ENCODE measurements at regions not wholly inside any gene's neighbourhood (a gene's known extent, or its start where the extent isn't known, plus 50 kb on each side); places are given as distances from the start of the nearest gene placed in this dataset.

DNA sequence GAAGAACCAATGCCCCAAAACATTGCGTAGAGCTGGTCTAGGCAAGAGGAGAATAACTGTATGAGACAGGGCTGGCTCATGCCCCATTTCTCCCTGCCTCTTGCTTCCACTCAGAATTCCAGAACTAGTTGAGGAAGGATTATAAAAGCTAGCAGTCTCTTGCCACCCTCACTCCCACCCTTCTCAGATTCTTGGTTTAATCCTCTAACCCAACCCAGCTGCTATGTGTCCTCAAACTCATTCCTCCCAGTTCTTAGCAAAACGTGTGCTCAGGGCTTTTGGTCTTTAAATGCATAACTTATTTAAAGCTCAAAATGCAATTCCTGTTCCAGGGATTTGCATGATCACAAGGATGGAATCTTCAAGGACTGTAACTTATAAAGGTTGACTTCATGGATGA is 466.3 kb downstream of the COG6 start:
- no peak overlapping the region for H3K4me3 ChIP-seq (replicated peaks in 1 of 2; ENCODE audit: low read depth in 2 of 2, low read length in 2 of 2)
- TF ChIP-seq, protein P1, sequence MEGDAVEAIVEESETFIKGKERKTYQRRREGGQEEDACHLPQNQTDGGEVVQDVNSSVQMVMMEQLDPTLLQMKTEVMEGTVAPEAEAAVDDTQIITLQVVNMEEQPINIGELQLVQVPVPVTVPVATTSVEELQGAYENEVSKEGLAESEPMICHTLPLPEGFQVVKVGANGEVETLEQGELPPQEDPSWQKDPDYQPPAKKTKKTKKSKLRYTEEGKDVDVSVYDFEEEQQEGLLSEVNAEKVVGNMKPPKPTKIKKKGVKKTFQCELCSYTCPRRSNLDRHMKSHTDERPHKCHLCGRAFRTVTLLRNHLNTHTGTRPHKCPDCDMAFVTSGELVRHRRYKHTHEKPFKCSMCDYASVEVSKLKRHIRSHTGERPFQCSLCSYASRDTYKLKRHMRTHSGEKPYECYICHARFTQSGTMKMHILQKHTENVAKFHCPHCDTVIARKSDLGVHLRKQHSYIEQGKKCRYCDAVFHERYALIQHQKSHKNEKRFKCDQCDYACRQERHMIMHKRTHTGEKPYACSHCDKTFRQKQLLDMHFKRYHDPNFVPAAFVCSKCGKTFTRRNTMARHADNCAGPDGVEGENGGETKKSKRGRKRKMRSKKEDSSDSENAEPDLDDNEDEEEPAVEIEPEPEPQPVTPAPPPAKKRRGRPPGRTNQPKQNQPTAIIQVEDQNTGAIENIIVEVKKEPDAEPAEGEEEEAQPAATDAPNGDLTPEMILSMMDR (IDR thresholded peaks at IDR 0.05; ENCODE audit: low read depth, low read length), result no peak
- DNase-seq (ENCODE audit: low read depth in 2 of 2), result no peak

DNA sequence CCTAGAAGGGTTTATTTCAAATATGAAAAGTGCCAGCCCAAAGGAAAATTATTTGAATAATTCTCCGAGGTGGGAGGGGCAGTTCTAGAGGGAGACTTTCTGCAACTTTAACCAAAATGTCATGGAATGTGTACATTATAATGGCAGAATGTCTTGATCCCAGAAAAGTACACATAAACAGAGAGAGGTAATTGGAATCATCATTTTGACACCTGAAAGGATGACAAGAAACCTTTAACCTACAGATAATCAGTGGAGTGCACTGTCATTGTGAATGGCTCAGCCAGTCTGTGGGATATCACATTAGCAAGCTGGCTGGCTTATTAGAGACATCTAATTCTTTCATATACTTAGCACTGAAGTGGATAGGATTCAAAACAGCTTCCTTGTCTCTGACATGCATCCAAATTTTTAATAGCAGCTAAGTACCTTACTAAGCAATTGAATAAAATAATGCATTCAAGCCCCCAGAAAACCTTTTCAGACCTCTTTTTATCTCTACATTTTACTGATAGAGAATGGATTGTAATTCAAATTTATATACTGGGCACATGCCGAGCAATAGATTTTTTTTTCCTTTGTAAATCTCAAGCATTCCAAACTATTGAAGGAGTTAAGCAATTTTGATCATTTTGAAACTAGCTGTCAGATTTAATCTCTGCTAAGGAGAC is 468.6 kb downstream of the COG6 start:
- TF ChIP-seq, protein P1 (IDR thresholded peaks at IDR 0.05; ENCODE audit: low read depth, low read length), result no peak
- H3K4me3 ChIP-seq (replicated peaks in 1 of 2; ENCODE audit: low read depth in 2 of 2, low read length in 2 of 2), result no peak overlapping the region
- no peak for DNase-seq (ENCODE audit: low read depth in 2 of 2)

DNA sequence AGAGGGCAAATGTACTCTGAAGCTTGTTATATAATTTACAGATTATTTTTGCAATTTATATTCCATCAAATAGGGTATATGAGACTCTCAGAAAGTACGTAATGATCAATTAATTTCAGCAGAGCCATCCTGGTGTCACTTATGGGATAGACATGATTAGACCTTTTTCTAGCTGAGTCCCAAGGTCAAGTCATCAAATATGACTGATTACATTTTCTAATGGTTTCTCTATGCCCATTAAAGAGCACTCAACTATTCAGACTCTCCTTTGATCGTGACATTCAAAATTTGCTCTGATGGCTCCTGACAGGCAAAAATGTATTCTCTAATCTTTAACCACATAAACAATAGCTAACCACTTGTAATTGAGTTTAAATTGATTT is 469.2 kb downstream of the COG6 start:
- H3K4me3 ChIP-seq (replicated peaks in 1 of 2; ENCODE audit: low read depth in 2 of 2, low read length in 2 of 2), result no peak overlapping the region
- no peak for DNase-seq (ENCODE audit: low read depth in 2 of 2)
- TF ChIP-seq, protein P1 (IDR thresholded peaks at IDR 0.05; ENCODE audit: low read depth, low read length), result no peak

DNA sequence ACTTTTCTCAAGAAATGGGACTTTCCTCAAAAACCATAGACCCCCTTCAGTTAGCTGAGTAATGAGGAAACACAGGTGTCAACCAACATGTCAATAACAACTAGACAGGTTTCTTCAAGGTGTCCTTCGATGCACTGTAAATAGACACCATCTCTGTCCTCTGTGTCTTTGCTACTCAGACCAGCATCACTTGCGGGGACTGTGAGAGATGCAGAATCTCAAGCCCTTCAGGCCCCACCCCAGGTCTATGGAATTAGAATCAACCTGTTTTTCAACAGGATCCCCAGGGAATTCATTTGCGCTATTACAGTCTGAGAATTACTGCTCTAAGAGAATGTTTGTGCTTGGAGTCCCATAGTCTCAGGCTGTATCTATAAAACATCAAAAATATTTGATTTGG is 469.9 kb downstream of the COG6 start:
- TF ChIP-seq, protein P1 (IDR thresholded peaks at IDR 0.05; ENCODE audit: low read depth, low read length), result no peak

DNA sequence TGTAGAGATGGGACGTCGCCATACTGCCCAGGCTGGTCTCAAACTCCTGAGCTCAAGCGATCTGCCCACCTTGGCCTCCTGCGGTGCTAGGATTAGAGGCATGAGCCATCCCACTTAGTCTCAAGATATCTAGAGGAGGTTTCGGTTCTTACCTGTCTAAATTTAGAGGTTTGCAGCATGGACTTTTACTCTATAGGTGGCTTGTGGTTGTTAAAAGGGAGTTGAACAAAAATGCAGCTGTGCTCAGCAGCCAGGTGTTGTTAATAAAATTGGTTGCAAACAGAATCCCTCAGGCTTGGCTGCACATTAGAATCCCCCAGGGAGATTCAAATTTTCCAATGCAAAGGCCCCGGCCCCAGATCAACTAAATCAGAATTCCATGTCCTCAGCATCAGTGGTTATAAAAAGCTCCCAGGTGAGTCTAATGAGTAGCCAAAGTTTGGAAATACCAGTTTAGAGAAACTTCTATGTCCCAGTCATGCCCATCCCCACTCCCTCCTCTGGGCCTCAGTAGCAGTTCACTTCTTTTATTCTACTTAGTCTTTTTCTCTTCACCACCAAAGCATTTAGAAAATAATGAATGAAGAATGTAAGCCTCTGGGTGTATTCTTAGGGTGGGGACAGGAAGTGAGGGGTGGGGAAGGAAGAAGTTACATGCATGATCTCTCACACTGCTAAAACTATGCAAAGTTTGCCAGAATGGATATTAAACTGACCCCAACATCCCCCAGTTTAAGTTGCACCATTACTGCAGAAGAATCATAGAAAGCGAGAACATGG is 471.0 kb downstream of the COG6 start:
- H3K4me3 ChIP-seq (replicated peaks in 1 of 2; ENCODE audit: low read depth in 2 of 2, low read length in 2 of 2), result no peak overlapping the region
- TF ChIP-seq, protein P1 (IDR thresholded peaks at IDR 0.05; ENCODE audit: low read depth, low read length), result no peak
- DNase-seq (ENCODE audit: low read depth in 2 of 2), result no peak

More for the DNA sequence above, 469.9 kb downstream of the COG6 start:
- DNase-seq (ENCODE audit: low read depth in 2 of 2), result no peak
- H3K4me3 ChIP-seq (replicated peaks in 1 of 2; ENCODE audit: low read depth in 2 of 2, low read length in 2 of 2), result no peak overlapping the region

DNA sequence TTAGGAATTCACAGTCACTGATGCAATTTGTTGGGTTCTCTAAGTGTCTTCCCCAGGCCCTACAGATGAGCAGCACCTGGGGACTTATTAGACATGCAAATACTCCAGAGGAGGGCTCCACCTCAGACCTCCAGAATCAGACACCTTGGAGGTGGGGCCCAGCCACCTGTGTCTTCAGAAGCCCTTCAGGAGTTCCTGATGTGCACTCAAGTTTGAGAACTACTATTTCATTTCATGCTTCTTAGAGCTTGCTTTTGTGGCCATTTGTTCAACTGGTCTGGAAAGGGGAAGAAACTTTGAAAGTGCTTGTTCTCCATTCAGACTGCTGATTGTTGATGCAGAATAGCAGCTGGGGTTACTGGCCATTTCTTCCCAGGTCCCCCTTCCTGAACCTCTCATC is 472.0 kb downstream of the COG6 start:
- H3K4me3 ChIP-seq (replicated peaks in 1 of 2; ENCODE audit: low read depth in 2 of 2, low read length in 2 of 2), result no peak overlapping the region
- no peak for DNase-seq (ENCODE audit: low read depth in 2 of 2)
- TF ChIP-seq, protein P1 (IDR thresholded peaks at IDR 0.05; ENCODE audit: low read depth, low read length), result no peak

Data from cardiac fibroblast (primary cell).